Upper lobe of left lung (tissue), 4 donors: ENCODE measurements at regions not wholly inside any gene's neighbourhood (a gene's known extent, or its start where the extent isn't known, plus 50 kb on each side); places are given as distances from the start of the nearest gene placed in this dataset.

ENCODE experiments used
- POLR2A ChIP-seq, 4 donors: fragments of 450-650 bp; IDR thresholded peaks; one replicate each; pipeline ENCODE4 v1.5.1; 2016 to 2017; ENCODE audit warnings: antibody characterized with exemption in 4 of 4, mild to moderate bottlenecking in 2 of 4
- TF ChIP-seq, protein P1 (sequence below), 6 experiments: fragments of 450-650 bp in 4 of 6; fragments of 200-600 bp in 2 of 6; sonication (generic) in 2 of 6; IDR thresholded peaks; one replicate each; pipeline ENCODE4 v1.5.1; 2016 to 2019; ENCODE audit warnings: antibody characterized with exemption in 6 of 6

DNA sequence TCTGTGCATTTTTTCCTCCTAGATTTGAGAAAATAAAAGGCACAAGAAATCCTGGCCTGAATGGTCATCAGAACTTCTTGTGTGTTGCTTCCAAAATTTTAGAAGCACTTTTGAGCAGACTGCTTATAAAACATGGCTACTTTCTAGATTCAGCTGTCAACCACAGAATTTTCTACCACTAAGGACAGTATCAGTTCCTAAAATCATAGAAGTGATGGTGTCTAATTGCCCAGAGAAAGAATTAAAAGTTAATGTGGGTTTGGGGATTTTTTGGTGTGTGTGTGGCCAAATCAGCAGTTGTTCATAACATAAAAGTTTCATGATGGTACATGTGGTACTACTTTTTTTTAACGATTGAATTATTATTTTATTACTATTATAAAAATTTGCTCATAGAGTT, 171.4 kb upstream of the SNX7 start:
- TF ChIP-seq, protein P1, sequence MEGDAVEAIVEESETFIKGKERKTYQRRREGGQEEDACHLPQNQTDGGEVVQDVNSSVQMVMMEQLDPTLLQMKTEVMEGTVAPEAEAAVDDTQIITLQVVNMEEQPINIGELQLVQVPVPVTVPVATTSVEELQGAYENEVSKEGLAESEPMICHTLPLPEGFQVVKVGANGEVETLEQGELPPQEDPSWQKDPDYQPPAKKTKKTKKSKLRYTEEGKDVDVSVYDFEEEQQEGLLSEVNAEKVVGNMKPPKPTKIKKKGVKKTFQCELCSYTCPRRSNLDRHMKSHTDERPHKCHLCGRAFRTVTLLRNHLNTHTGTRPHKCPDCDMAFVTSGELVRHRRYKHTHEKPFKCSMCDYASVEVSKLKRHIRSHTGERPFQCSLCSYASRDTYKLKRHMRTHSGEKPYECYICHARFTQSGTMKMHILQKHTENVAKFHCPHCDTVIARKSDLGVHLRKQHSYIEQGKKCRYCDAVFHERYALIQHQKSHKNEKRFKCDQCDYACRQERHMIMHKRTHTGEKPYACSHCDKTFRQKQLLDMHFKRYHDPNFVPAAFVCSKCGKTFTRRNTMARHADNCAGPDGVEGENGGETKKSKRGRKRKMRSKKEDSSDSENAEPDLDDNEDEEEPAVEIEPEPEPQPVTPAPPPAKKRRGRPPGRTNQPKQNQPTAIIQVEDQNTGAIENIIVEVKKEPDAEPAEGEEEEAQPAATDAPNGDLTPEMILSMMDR (IDR thresholded peaks at IDR 0.05) = no peak
- no peak for TF ChIP-seq POLR2A (IDR thresholded peaks at IDR 0.05)
